ENCODE measurements at regions not wholly inside any gene's neighbourhood (a gene's known extent, or its start where the extent isn't known, plus 50 kb on each side); places are given as distances from the start of the nearest gene placed in this dataset.

- no peak for TF ChIP-seq POLR2A (IDR thresholded peaks at IDR 0.05)
- TF ChIP-seq CTCF (IDR thresholded peaks at IDR 0.05): no peak
- DNase-seq: no peak
- intact Hi-C loops (cut with DNase I): no loop called here
- no peaks in the 10 kb centered on the region for H3K4me1 ChIP-seq (replicated peaks in 1 of 2)
- WGBS, 4 donors: 51 to 71% (median 67%) methylated on average over 2 of the region's 2 CpGs
- no peak overlapping the region for H3K27ac ChIP-seq
- H3K9me3 ChIP-seq (replicated peaks in 1 of 3): peaks cover 0 to 12% (median 4%) of the 10 kb centered on the region in 3 donors
- H3K27me3 ChIP-seq: no peaks in the 10 kb centered on the region
- no peak overlapping the region for H3K4me3 ChIP-seq
- H3K36me3 ChIP-seq (replicated peaks in 1 of 2): no peaks in the 10 kb centered on the region
Observed at GRCh38 chr3:159413319-159413718, 575.3 kb upstream of the IL12A start.

- 39 to 48% (median 47%) methylated on average over 2 of the region's 2 CpGs for WGBS, 4 donors
- TF ChIP-seq POLR2A (IDR thresholded peaks at IDR 0.05) (no peak), CTCF (IDR thresholded peaks at IDR 0.05) (no peak)
- Histone ChIP-seq H3K4me1 (replicated peaks in 1 of 2) (no peaks in the 10 kb centered on the region), H3K4me3 (no peak overlapping the region), H3K9me3 (replicated peaks in 1 of 3) (no peaks in the 10 kb centered on the region), H3K36me3 (replicated peaks in 1 of 2) (no peaks in the 10 kb centered on the region), H3K27ac (no peak overlapping the region), H3K27me3 (no peaks in the 10 kb centered on the region)
- intact Hi-C loops (cut with DNase I): no loop called here
- DNase-seq: no peak
Observed at GRCh38 chr3:159416856-159417255, 571.8 kb upstream of the IL12A start.

DNA sequence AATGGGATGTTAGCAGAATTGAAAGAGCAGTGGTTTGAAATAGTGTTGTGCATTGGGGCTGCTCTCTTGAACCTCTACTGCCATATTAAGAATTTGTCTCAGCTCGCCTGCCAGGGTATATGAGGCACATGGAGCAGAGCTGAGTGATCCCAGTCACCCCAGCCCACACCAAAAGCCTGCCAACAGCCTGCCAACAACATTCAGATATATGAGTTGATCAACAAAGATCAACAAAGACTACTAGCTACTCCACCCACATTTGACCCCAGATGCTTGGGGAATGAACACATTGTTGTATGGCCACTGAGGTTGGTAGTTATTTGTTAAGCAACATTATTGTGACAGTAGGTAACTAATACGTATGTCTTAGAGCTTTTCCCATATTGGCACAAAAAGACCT is 570.9 kb upstream of the IL12A start:
- 57 to 85% (median 80%) methylated on average over 2 of the region's 2 CpGs for WGBS, 4 donors
- no peaks in the 10 kb centered on the region for H3K4me1 ChIP-seq (replicated peaks in 1 of 2)
- no peaks in the 10 kb centered on the region for H3K9me3 ChIP-seq (replicated peaks in 1 of 3)
- no peak for DNase-seq
- H3K4me3 ChIP-seq: no peak overlapping the region
- H3K27me3 ChIP-seq: no peaks in the 10 kb centered on the region
- H3K36me3 ChIP-seq (replicated peaks in 1 of 2): no peaks in the 10 kb centered on the region
- H3K27ac ChIP-seq: no peak overlapping the region
- TF ChIP-seq POLR2A (IDR thresholded peaks at IDR 0.05): no peak
- TF ChIP-seq CTCF (IDR thresholded peaks at IDR 0.05): no peak
- intact Hi-C loops (cut with DNase I): no loop called here

DNA sequence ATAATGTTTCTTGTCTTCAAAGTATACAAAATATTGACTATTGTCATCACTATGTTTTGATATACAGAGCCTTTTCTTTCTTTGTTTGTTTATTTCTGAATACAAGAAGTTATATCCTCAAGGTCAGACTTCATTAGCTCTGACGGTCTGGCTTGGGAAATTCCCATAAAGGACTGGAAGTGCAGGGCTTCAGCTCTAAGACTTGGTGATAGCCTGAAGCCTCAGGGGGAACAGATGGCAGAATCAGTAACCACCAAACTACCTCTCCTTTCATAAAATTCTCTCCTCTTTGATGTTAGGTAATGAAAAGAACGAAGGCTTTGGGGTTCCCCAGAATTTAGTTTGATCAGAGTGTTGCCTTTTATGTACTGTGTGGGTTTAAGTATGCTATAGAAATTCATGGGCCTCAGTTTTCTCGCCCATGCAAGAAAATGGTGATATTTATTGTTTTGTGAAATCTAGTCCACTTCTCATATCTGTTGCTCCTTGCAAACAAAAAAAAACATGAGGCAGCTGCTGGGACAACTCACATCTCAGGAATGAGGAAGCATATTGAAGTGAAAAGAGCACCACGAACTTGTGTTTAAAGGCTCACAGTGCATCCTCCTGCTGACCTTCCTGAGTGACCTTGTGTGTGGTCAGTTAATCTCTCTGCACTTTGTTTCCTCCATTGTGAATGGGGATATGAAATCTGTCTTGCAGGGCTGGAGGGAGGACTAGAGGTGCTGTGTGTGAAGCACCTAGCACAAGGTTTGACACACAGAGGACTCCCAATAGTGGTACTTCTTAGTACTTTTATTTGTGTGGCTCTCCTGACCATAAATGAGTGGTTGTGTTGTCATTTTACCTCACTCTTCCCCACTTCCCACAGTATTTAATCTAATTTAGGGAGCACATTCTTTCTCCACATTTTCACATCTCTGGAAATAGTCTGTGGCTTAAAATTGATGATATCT is 569.8 kb upstream of the IL12A start:
- H3K36me3 ChIP-seq (replicated peaks in 1 of 2): no peaks in the 10 kb centered on the region
- no peak overlapping the region for H3K4me3 ChIP-seq
- no peaks in the 10 kb centered on the region for H3K4me1 ChIP-seq (replicated peaks in 1 of 2)
- WGBS, 4 donors: 32 to 48% (median 43%) methylated on average over 4 of the region's 4 CpGs
- H3K9me3 ChIP-seq (replicated peaks in 1 of 3): no peaks in the 10 kb centered on the region
- DNase-seq: no peak
- TF ChIP-seq POLR2A (IDR thresholded peaks at IDR 0.05) (no peak), CTCF (IDR thresholded peaks at IDR 0.05) (no peak)
- intact Hi-C loops (cut with DNase I): no loop called here
- no peak overlapping the region for H3K27ac ChIP-seq
- H3K27me3 ChIP-seq: no peaks in the 10 kb centered on the region

All from adrenal gland (tissue), 9 donors.